ENCODE measurements at regions not wholly inside any gene's neighbourhood (a gene's known extent, or its start where the extent isn't known, plus 50 kb on each side); places are given as distances from the start of the nearest gene placed in this dataset.

GRCh38 chr9:113788616-113789330 is 87.3 kb upstream of the ZNF618 start:
- Histone ChIP-seq H3K4me1 (no peaks in the 10 kb centered on the region), H3K4me3 (no peak overlapping the region), H3K27ac (no peak overlapping the region), H3K27me3 (no peaks in the 10 kb centered on the region), H3K9me3 (no peaks in the 10 kb centered on the region), H3K36me3 (no peaks in the 10 kb centered on the region)
- DNase-seq, result no peak
- no peak for TF ChIP-seq POLR2A (IDR thresholded peaks at IDR 0.05)
- TF ChIP-seq CTCF (IDR thresholded peaks at IDR 0.05), result no peak

DNA sequence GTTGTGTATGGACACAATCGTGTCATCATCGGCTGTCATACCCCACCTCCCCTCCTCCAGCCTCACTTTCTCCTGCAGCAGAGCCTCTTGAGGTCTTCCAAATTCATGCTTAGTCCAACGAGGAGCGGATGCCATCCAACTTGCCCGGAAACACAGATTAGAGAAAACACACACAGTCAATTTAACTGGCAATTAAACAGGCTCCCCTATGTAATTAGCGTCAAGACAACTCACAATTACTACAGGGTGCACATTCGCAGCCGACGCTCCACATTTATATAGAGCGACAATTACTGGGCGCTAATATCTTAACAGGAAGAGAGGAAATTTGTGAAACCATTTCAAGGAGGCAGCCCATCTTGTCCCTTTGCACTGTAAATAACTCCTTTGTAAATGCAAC is 86.0 kb upstream of the ZNF618 start:
- H3K9me3 ChIP-seq, result no peaks in the 10 kb centered on the region
- no peak overlapping the region for H3K27ac ChIP-seq
- H3K36me3 ChIP-seq, result no peaks in the 10 kb centered on the region
- H3K4me3 ChIP-seq, result no peak overlapping the region
- H3K4me1 ChIP-seq, result no peaks in the 10 kb centered on the region
- TF ChIP-seq CTCF (IDR thresholded peaks at IDR 0.05) (no peak), POLR2A (IDR thresholded peaks at IDR 0.05) (no peak)
- no peak for DNase-seq
- no peaks in the 10 kb centered on the region for H3K27me3 ChIP-seq

- no peak for TF ChIP-seq POLR2A (IDR thresholded peaks at IDR 0.05)
- no peak for TF ChIP-seq CTCF (IDR thresholded peaks at IDR 0.05)
- DNase-seq, result no peak
- Histone ChIP-seq H3K27me3 (no peaks in the 10 kb centered on the region), H3K4me3 (no peak overlapping the region), H3K4me1 (no peaks in the 10 kb centered on the region), H3K27ac (no peak overlapping the region), H3K36me3 (no peaks in the 10 kb centered on the region), H3K9me3 (no peaks in the 10 kb centered on the region)
Observed at GRCh38 chr9:113793558-113793957, 82.6 kb upstream of the ZNF618 start.

GRCh38 chr9:113794721-113795120 is 81.4 kb upstream of the ZNF618 start:
- no peak overlapping the region for H3K4me3 ChIP-seq
- H3K36me3 ChIP-seq, result no peaks in the 10 kb centered on the region
- H3K27me3 ChIP-seq, result no peaks in the 10 kb centered on the region
- DNase-seq, result no peak
- no peaks in the 10 kb centered on the region for H3K4me1 ChIP-seq
- no peak overlapping the region for H3K27ac ChIP-seq
- no peaks in the 10 kb centered on the region for H3K9me3 ChIP-seq
- TF ChIP-seq POLR2A (IDR thresholded peaks at IDR 0.05) (no peak), CTCF (IDR thresholded peaks at IDR 0.05) (no peak)

- H3K27me3 ChIP-seq, result no peaks in the 10 kb centered on the region
Observed at GRCh38 chr9:113795811-113796392, 80.2 kb upstream of the ZNF618 start.

More at GRCh38 chr9:113795811-113796392, 80.2 kb upstream of the ZNF618 start:
- TF ChIP-seq POLR2A (IDR thresholded peaks at IDR 0.05), result no peak
- no peak for TF ChIP-seq CTCF (IDR thresholded peaks at IDR 0.05)
- no peaks in the 10 kb centered on the region for H3K4me1 ChIP-seq
- no peaks in the 10 kb centered on the region for H3K9me3 ChIP-seq
- H3K36me3 ChIP-seq, result no peaks in the 10 kb centered on the region
- no peak for DNase-seq
- no peak overlapping the region for H3K27ac ChIP-seq
- no peak overlapping the region for H3K4me3 ChIP-seq
